HL-60 (cell line): ENCODE measurements at regions not wholly inside any gene's neighbourhood (a gene's known extent, or its start where the extent isn't known, plus 50 kb on each side); places are given as distances from the start of the nearest gene placed in this dataset.

ENCODE experiments used
- GABPA ChIP-seq: IDR thresholded peaks from 2 replicates; pipeline ENCODE4 v1.6.1; 2012; ENCODE audit warnings: low read depth
- POLR2AphosphoS5 ChIP-seq: IDR thresholded peaks from 2 replicates; pipeline ENCODE4 v1.6.1; 2012; ENCODE audit warnings: low read depth
- SPI1 ChIP-seq: IDR thresholded peaks from 2 replicates; pipeline ENCODE4 v1.6.1; 2012; ENCODE audit warnings: low read depth, mild to moderate bottlenecking, borderline replicate concordance
- TF ChIP-seq, protein P1 (sequence below): IDR thresholded peaks from one replicate; pipeline ENCODE4 v1.5.1; 2011; ENCODE audit warnings: low read length, control low read depth, inconsistent platforms; ENCODE audit not compliant: insufficient read depth
- TF ChIP-seq, protein P2 (sequence below): IDR thresholded peaks from 2 replicates; pipeline ENCODE4 v1.6.1; 2012; ENCODE audit warnings: low read depth; ENCODE audit not compliant: insufficient replicate concordance

DNA sequence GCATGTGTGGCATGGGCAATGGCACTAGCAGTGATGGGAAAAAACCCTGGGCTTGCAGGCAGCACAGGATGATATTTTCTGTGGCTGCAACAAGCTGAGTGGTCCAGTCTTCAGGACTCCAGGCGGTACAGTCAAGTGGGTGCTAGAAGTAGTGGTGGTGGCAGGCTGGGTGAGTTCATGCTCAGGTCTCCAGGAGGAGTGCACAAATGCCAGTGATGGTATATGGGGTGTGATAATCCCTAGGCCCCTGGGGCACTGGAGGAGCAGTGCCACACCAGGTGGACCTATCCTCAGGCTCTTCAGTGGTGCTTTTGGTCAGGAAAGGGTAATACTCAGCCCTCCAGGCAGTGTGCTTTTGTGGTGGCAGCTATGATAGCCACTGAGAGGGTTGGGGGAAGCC is 496.4 kb downstream of the PRR16 start:
- TF ChIP-seq POLR2AphosphoS5 (no peak), GABPA (no peak), SPI1 (no peak)
- TF ChIP-seq, protein P1, sequence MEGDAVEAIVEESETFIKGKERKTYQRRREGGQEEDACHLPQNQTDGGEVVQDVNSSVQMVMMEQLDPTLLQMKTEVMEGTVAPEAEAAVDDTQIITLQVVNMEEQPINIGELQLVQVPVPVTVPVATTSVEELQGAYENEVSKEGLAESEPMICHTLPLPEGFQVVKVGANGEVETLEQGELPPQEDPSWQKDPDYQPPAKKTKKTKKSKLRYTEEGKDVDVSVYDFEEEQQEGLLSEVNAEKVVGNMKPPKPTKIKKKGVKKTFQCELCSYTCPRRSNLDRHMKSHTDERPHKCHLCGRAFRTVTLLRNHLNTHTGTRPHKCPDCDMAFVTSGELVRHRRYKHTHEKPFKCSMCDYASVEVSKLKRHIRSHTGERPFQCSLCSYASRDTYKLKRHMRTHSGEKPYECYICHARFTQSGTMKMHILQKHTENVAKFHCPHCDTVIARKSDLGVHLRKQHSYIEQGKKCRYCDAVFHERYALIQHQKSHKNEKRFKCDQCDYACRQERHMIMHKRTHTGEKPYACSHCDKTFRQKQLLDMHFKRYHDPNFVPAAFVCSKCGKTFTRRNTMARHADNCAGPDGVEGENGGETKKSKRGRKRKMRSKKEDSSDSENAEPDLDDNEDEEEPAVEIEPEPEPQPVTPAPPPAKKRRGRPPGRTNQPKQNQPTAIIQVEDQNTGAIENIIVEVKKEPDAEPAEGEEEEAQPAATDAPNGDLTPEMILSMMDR: no peak
- TF ChIP-seq, protein P2, sequence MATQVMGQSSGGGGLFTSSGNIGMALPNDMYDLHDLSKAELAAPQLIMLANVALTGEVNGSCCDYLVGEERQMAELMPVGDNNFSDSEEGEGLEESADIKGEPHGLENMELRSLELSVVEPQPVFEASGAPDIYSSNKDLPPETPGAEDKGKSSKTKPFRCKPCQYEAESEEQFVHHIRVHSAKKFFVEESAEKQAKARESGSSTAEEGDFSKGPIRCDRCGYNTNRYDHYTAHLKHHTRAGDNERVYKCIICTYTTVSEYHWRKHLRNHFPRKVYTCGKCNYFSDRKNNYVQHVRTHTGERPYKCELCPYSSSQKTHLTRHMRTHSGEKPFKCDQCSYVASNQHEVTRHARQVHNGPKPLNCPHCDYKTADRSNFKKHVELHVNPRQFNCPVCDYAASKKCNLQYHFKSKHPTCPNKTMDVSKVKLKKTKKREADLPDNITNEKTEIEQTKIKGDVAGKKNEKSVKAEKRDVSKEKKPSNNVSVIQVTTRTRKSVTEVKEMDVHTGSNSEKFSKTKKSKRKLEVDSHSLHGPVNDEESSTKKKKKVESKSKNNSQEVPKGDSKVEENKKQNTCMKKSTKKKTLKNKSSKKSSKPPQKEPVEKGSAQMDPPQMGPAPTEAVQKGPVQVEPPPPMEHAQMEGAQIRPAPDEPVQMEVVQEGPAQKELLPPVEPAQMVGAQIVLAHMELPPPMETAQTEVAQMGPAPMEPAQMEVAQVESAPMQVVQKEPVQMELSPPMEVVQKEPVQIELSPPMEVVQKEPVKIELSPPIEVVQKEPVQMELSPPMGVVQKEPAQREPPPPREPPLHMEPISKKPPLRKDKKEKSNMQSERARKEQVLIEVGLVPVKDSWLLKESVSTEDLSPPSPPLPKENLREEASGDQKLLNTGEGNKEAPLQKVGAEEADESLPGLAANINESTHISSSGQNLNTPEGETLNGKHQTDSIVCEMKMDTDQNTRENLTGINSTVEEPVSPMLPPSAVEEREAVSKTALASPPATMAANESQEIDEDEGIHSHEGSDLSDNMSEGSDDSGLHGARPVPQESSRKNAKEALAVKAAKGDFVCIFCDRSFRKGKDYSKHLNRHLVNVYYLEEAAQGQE: no peak
